GM23338 (cell line): ENCODE measurements at regions not wholly inside any gene's neighbourhood (a gene's known extent, or its start where the extent isn't known, plus 50 kb on each side); places are given as distances from the start of the nearest gene placed in this dataset.

Source experiments
- CREB1 ChIP-seq: fragments of 250-450 bp; sonication (Bioruptor Pico); IDR thresholded peaks from 2 replicates; pipeline ENCODE4 v1.5.0; 2020; ENCODE audit warnings: low read depth, mild to moderate bottlenecking, moderate library complexity
- CTCF ChIP-seq, 2 experiments: fragments of 200-600 bp in 1 of 2; sonication (generic) in 1 of 2; conservative IDR thresholded peaks; 2 replicates each; pipeline versions ENCODE4 v1.5.1 to v1.6.1; 2016 to 2017; ENCODE audit warnings: antibody characterized with exemption in 2 of 2, low read depth in 2 of 2, mild to moderate bottlenecking in 2 of 2, moderate library complexity in 1 of 2
- EZH2 ChIP-seq: fragments of 200-600 bp; sonication (generic); IDR thresholded peaks from one replicate; pipeline ENCODE4 v1.8.0; 2017; ENCODE audit warnings: antibody characterized with exemption, mild to moderate bottlenecking, low read depth; ENCODE audit not compliant: unreplicated experiment
- EZH2phosphoT487 ChIP-seq: fragments of 200-600 bp; sonication (generic); IDR thresholded peaks from one replicate; pipeline ENCODE4 v1.8.1; 2018; ENCODE audit warnings: antibody characterized with exemption; ENCODE audit not compliant: unreplicated experiment
- JUNB ChIP-seq: IDR thresholded peaks from one replicate; pipeline ENCODE4 v1.6.1; 2016; ENCODE audit warnings: antibody characterized with exemption; ENCODE audit not compliant: unreplicated experiment
- POLR2AphosphoS5 ChIP-seq: IDR thresholded peaks from 2 replicates; pipeline ENCODE4 v1.6.1; 2016; ENCODE audit warnings: antibody characterized with exemption, low read depth
- REST ChIP-seq: IDR thresholded peaks from one replicate; pipeline ENCODE4 v1.6.1; 2018; ENCODE audit warnings: antibody characterized with exemption; ENCODE audit not compliant: unreplicated experiment
- STAT1 ChIP-seq: IDR thresholded peaks from one replicate; pipeline ENCODE4 v1.6.1; 2016; ENCODE audit warnings: antibody characterized with exemption; ENCODE audit not compliant: unreplicated experiment
- ZNF114 ChIP-seq: fragments of 250-450 bp; sonication (Bioruptor Pico); IDR thresholded peaks from 2 replicates; pipeline ENCODE4 v1.5.0; 2020; ENCODE audit warnings: mild to moderate bottlenecking, moderate library complexity
- ZNF331 ChIP-seq: fragments of 250-450 bp; sonication (Bioruptor Pico); IDR thresholded peaks from 2 replicates; pipeline ENCODE4 v1.5.0; 2020; ENCODE audit warnings: low read depth, mild to moderate bottlenecking, moderate library complexity
- ZNF462 ChIP-seq: fragments of 250-450 bp; sonication (Bioruptor Pico); IDR thresholded peaks from 2 replicates; pipeline ENCODE4 v1.5.0; 2020; ENCODE audit warnings: mild to moderate bottlenecking, moderate library complexity
- TF ChIP-seq, protein P1 (sequence below): IDR thresholded peaks from 2 replicates; pipeline ENCODE4 v1.6.1; 2016; ENCODE audit warnings: antibody characterized with exemption

DNA sequence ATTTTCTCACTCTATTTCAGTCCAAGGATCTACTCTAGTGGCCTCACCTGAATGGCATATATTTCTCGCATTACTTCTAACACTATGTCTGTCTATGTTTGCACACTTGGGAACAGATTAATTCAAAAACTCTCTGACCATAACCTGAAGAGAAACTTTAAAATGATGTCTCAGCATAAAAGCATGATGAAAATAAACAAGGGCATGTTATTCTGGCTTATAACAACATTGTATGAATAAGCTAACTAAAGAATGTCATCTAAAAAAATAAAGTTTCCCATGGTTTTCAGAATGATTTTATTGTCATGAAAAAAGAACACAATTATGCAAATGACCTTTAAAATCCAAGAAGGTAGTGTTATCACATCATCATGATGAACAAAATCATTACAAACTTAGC is 85.5 kb upstream of the ROBO2 start:
- TF ChIP-seq CTCF (conservative IDR thresholded peaks at IDR 0.05; ENCODE audit: low read depth in 2 of 2) (no peak), POLR2AphosphoS5 (no peak), EZH2phosphoT487 (no peak), EZH2 (no peak), REST (no peak), CREB1 (CRISPR knock-in tag) (no peak), JUNB (no peak), ZNF462 (no peak), STAT1 (no peak), ZNF114 (no peak), ZNF331 (CRISPR knock-in tag) (no peak)
- TF ChIP-seq, protein P1, sequence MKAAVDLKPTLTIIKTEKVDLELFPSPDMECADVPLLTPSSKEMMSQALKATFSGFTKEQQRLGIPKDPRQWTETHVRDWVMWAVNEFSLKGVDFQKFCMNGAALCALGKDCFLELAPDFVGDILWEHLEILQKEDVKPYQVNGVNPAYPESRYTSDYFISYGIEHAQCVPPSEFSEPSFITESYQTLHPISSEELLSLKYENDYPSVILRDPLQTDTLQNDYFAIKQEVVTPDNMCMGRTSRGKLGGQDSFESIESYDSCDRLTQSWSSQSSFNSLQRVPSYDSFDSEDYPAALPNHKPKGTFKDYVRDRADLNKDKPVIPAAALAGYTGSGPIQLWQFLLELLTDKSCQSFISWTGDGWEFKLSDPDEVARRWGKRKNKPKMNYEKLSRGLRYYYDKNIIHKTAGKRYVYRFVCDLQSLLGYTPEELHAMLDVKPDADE, result no peak
